Esophagus squamous epithelium (tissue), 4 donors: ENCODE measurements at regions not wholly inside any gene's neighbourhood (a gene's known extent, or its start where the extent isn't known, plus 50 kb on each side); places are given as distances from the start of the nearest gene placed in this dataset.

Source experiments
- CTCF ChIP-seq, 6 experiments: fragments of 450-650 bp in 4 of 6; fragments of 200-600 bp in 2 of 6; sonication (generic) in 2 of 6; IDR thresholded peaks; one replicate each; pipeline ENCODE4 v1.5.1; 2016 to 2019; ENCODE audit warnings: antibody characterized with exemption in 6 of 6, mild to moderate bottlenecking in 4 of 6, moderate library complexity in 4 of 6
- POLR2A ChIP-seq, 4 donors: fragments of 450-650 bp; IDR thresholded peaks; one replicate each; pipeline ENCODE4 v1.6.1; 2017; ENCODE audit warnings: antibody characterized with exemption in 4 of 4, mild to moderate bottlenecking in 4 of 4, moderate library complexity in 3 of 4

DNA sequence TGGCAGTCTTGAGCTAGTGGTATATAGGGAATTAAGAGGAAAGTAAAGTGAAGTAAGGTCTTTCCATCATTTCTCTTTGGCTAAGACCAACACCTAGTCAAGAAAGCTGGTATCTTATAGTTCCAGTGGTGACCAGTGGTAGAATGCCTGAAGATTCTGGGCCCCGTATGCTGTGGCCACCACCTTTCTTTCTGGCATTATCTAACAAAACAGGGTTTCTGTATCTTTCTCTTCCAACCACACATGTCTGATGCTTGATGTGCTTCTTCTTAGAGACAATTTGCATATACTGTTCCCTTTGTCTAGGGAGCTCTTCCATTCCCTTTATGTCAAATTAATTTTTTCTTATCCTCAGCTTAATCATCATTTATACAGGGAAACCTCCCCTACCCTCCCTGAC is 109.9 kb upstream of the SSBP2 start:
- TF ChIP-seq CTCF (IDR thresholded peaks at IDR 0.05) = no peak
- no peak for TF ChIP-seq POLR2A (IDR thresholded peaks at IDR 0.05)
